Endothelial cell of umbilical vein (primary cell): ENCODE measurements at regions not wholly inside any gene's neighbourhood (a gene's known extent, or its start where the extent isn't known, plus 50 kb on each side); places are given as distances from the start of the nearest gene placed in this dataset.

Experiments used
- BruUV-seq: library from RNA; stranded (reverse); fragments of 400-500 nt; replicated peaks from 2 replicates; lab custom pipeline; 2021; lab: Mats Ljungman, UMichigan
- CTCF ChIA-PET: fragments of 300-600, 350-600 bp; sonication (Branson Sonifier 250); formaldehyde crosslinking; loops from one replicate; lab custom pipeline; 2021; ENCODE audit warnings: antibody characterized with exemption, inconsistent platforms; lab: Charles Lee
- POLR2A ChIA-PET: fragments of 300-600, 350-600 bp; sonication (Branson Sonifier 250); formaldehyde crosslinking; loops from one replicate; lab custom pipeline; 2021; ENCODE audit warnings: antibody characterized with exemption, inconsistent platforms; lab: Charles Lee
- DNase-seq: peaks from one replicate; pipeline ENCODE4 v3.0.0-alpha.2; 2011; ENCODE audit warnings: low read depth, low spot score
- FAIRE-seq: peaks from 2 replicates; lab custom pipeline; 2011; peaks lifted over from hg19 to GRCh38; lab: Jason Lieb, UNC
- H2AFZ ChIP-seq: 2 replicates; pipeline ENCODE4 v1.6.0; 2012; ENCODE audit warnings: low read depth, low read length, control low read depth, inconsistent platforms
- H3K27ac ChIP-seq: 2 replicates; pipeline ENCODE4 v1.5.1; 2011; ENCODE audit warnings: low read depth, mild to moderate bottlenecking, control low read depth, low read length, moderate library complexity; ENCODE audit not compliant: insufficient read depth
- H3K27me3 ChIP-seq, 2 experiments: 2 replicates each; pipeline versions ENCODE4 v1.6.0 to v1.6.1; 2011; ENCODE audit warnings: low read length in 2 of 2, mixed read lengths in 1 of 2; ENCODE audit not compliant: control insufficient read depth in 2 of 2, insufficient read depth in 2 of 2
- H3K36me3 ChIP-seq, 2 experiments: 2 replicates in 1 of 2; 3 replicates in 1 of 2; pipeline ENCODE4 v1.5.1; 2011; ENCODE audit warnings: low read length in 2 of 2, mild to moderate bottlenecking in 1 of 2, moderate library complexity in 1 of 2; ENCODE audit not compliant: control insufficient read depth in 2 of 2, insufficient read depth in 2 of 2; ENCODE audit errors: extremely low read depth in 1 of 2
- H3K4me1 ChIP-seq: 3 replicates; pipeline ENCODE4 v1.5.1; 2011; ENCODE audit warnings: mild to moderate bottlenecking, low read length; ENCODE audit not compliant: control insufficient read depth, insufficient read depth; ENCODE audit errors: extremely low read depth
- H3K4me2 ChIP-seq: 2 replicates; pipeline ENCODE4 v1.6.1; 2011; ENCODE audit warnings: low read length, control low read depth, mixed read lengths; ENCODE audit not compliant: insufficient read depth
- H3K4me3 ChIP-seq, 3 experiments: fragments of 200-600 bp in 1 of 3; sonication (generic), shearing (Covaris generic) in 1 of 3; replicated peaks in 1 of 3; 2 replicates each; pipeline ENCODE4 v1.5.1; 2011 to 2016; ENCODE audit warnings: control low read depth in 3 of 3, low read length in 3 of 3, mild to moderate bottlenecking in 2 of 3, inconsistent platforms in 1 of 3, low read depth in 1 of 3, moderate library complexity in 1 of 3; ENCODE audit not compliant: insufficient read depth in 1 of 3
- H3K79me2 ChIP-seq: 2 replicates; pipeline ENCODE4 v1.6.0; 2012; ENCODE audit warnings: low read length, inconsistent platforms; ENCODE audit not compliant: control insufficient read depth, insufficient read depth
- H3K9ac ChIP-seq: replicated peaks from 2 replicates; pipeline ENCODE3; 2011; ENCODE audit warnings: low read length, control low read depth; ENCODE audit not compliant: insufficient read depth; ENCODE audit errors: extremely low read depth
- H3K9me1 ChIP-seq: replicated peaks from 3 replicates; pipeline ENCODE4 v1.6.0; 2011; ENCODE audit warnings: mild to moderate bottlenecking, low read length; ENCODE audit not compliant: control insufficient read depth, insufficient read depth; ENCODE audit errors: extremely low read depth
- H3K9me3 ChIP-seq: replicated peaks from 2 replicates; pipeline ENCODE4 v1.5.1; 2012; ENCODE audit warnings: low read length, inconsistent platforms; ENCODE audit not compliant: control insufficient read depth, insufficient read depth
- H4K20me1 ChIP-seq: replicated peaks from 2 replicates; pipeline ENCODE3; 2011; ENCODE audit warnings: mild to moderate bottlenecking, low read length; ENCODE audit not compliant: control insufficient read depth, insufficient read depth; ENCODE audit errors: extremely low read depth
- GATA2 ChIP-seq: IDR thresholded peaks from 2 replicates; pipeline ENCODE4 v1.7.0; 2011; ENCODE audit warnings: low read depth, mild to moderate bottlenecking, moderate library complexity, mixed read lengths, low read length; ENCODE audit not compliant: insufficient read length, insufficient read depth
- JUN ChIP-seq: IDR thresholded peaks from 2 replicates; pipeline ENCODE4 v1.6.1; 2011; ENCODE audit warnings: borderline replicate concordance, low read depth; ENCODE audit not compliant: insufficient read length, insufficient read depth
- MYC ChIP-seq: IDR thresholded peaks from one replicate; pipeline ENCODE4 v1.6.1; 2011; ENCODE audit warnings: mild to moderate bottlenecking, low read depth, low read length
- POLR2A ChIP-seq: IDR thresholded peaks from 2 replicates; pipeline ENCODE4 v1.6.1; 2012; ENCODE audit warnings: low read depth, mild to moderate bottlenecking, control low read depth, low read length
- POLR2AphosphoS5 ChIP-seq: IDR thresholded peaks from 2 replicates; pipeline ENCODE4 v1.6.1; 2012; ENCODE audit warnings: low read depth, mild to moderate bottlenecking, control low read depth, low read length, moderate library complexity; ENCODE audit not compliant: insufficient read depth
- dilution Hi-C: fragments of 300-500 bp; cut with MboI; formaldehyde crosslinking; loops from one replicate; pipeline ENCODE4 v1.15.0; 2019; ENCODE audit warnings: low sequenced_read_pairs; ENCODE audit not compliant: extremely low pct_ligation_motif_present
- intact Hi-C: fragments of 100-400 bp; cut with micrococcal nuclease; formaldehyde crosslinking; loops from one replicate; pipeline ENCODE4 v1.10.0; 2022

DNA sequence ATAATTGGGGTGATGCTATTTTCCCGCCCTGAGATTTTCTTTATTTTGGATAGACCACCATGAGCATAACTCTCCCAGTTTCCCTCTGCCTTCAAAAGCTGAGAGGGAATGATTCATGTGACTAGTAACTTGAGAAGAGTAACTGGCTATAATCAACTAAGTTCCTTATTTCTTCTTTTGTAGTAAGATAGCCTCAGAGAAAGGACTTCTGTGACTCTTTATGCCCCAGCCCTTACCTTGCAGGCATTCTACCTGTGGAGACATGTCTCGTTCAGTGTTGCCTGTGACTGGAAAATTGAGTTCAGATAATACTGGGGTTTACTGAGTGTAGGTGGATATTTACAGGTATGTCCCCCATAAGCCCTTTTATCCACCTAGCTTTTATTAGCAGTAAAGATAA lies 715.4 kb upstream of the HS3ST1 start:
- Histone ChIP-seq H3K9ac (no peak overlapping the region), H3K27me3 (no peaks in the 10 kb centered on the region), H3K36me3 (no peaks in the 10 kb centered on the region), H3K79me2 (no peaks in the 10 kb centered on the region), H3K27ac (no peak overlapping the region), H2AFZ (no peak overlapping the region), H3K4me2 (no peak overlapping the region), H3K4me3 (no peak overlapping the region), H4K20me1 (no peaks in the 10 kb centered on the region), H3K9me3 (no peaks in the 10 kb centered on the region), H3K9me1 (no peaks in the 10 kb centered on the region), H3K4me1 (no peaks in the 10 kb centered on the region)
- DNase-seq (no peak), FAIRE-seq (no peak)
- CTCF ChIA-PET: no interaction called here
- no TSS peak for BruUV-seq
- POLR2A ChIA-PET: no interaction called here
- intact Hi-C loops: no loop called here
- TF ChIP-seq JUN (no peak), MYC (no peak), POLR2AphosphoS5 (no peak), POLR2A (no peak)
- dilution Hi-C loops: no loop called here

DNA sequence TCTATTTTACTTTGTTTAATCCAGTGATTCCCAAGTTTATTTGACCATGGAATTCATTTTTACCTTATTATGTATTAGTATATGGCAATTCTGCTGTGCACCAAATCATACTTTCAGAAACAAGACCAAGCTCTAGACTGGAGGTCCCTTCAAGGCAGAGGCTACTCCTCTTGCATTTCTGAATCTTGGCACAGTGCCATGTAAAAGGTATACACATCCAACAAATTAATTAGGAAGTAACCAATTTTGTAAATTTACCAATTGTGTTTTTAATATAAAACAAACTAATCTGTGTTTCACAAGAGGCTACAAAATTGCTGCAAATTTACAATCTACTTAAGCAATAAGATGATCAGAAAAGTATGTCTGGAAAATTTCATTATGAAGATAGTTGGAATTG lies 712.2 kb upstream of the HS3ST1 start:
- POLR2A ChIA-PET: no interaction called here
- dilution Hi-C loops: no loop called here
- H3K4me1 ChIP-seq: no peaks in the 10 kb centered on the region
- CTCF ChIA-PET: no interaction called here
- no peaks in the 10 kb centered on the region for H3K79me2 ChIP-seq
- H3K9me1 ChIP-seq: no peaks in the 10 kb centered on the region
- no peak overlapping the region for H3K9ac ChIP-seq
- H3K36me3 ChIP-seq: no peaks in the 10 kb centered on the region
- BruUV-seq: no TSS peak
- H3K27me3 ChIP-seq: no peaks in the 10 kb centered on the region
- DNase-seq (no peak), FAIRE-seq (no peak)
- no peaks in the 10 kb centered on the region for H4K20me1 ChIP-seq
- no peak overlapping the region for H3K27ac ChIP-seq
- no peak overlapping the region for H3K4me3 ChIP-seq
- H2AFZ ChIP-seq: no peak overlapping the region
- no peaks in the 10 kb centered on the region for H3K9me3 ChIP-seq
- no peak overlapping the region for H3K4me2 ChIP-seq
- TF ChIP-seq GATA2 (no peak), MYC (no peak)
- intact Hi-C loops: no loop called here
